HG03378 (cell line): ENCODE measurements at regions not wholly inside any gene's neighbourhood (a gene's known extent, or its start where the extent isn't known, plus 50 kb on each side); places are given as distances from the start of the nearest gene placed in this dataset.

Source experiments
- ATAC-seq: cut with Tn5 transposase; IDR thresholded peaks from one replicate; pipeline ENCODE4 v1.9.1; 2021; ENCODE audit warnings: mild to moderate bottlenecking, moderate library complexity; ENCODE audit not compliant: unreplicated experiment

DNA sequence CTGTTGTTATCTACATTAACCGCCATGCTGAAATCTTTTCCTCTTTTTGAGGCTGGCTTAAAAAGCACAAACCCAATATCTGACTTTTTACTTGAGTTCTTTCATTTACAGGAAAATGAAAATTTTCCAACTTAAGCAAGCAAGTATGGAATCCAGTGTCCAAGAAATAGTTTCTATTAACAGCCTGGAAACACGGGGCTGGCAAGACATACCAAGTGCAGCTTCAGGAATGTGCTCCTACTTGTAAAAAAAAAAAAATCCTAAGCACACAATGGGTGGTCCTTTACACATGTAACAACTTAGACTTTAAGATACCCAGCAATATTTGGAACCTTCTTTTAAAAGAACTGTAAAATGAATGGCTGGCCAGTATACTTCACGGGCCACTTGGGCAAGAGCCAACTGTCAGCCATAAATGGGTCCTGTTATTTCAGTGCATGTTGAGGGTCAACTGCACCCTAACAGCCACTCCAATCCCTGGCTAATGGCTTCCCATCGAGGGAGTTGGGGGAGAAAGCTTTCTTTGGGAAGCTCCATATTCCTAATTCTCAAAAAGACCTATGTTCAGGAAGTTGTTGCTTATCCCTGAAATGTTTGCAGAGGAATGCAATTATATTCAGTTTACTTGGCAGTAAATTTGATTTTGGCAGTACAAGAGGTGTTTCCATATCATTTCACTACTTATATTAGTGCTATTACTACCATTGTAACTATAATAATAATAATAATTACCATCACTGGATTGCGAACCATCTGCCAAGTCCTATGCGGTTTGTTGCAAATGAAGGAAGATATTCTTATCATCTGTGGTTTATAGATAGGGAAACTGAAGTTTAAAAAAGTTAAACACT, 236.4 kb upstream of the TMEM72 start:
- no peak for ATAC-seq

DNA sequence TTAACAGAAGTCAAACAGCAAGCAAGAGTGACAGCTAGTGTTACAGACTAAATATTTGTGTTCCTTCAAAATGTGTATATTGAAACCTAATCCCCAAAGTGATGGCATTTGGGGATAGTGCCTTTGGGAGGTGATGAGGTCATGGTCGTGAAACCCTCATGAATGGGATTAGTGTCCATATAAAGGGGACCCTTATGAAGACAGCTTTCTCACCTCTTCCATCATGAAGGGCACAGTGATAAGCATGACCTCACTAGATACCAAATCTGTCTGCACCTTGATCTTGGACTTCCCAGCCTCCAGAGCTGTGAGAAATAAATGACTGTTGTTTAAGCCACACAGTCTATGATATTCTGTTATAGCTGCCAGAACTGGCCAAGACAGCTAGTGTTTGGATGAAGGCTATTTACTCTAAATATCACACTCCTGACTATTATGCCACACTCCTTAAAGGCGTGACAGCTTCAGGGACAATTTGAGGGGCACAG, 235.7 kb upstream of the TMEM72 start:
- ATAC-seq, result no peak

DNA sequence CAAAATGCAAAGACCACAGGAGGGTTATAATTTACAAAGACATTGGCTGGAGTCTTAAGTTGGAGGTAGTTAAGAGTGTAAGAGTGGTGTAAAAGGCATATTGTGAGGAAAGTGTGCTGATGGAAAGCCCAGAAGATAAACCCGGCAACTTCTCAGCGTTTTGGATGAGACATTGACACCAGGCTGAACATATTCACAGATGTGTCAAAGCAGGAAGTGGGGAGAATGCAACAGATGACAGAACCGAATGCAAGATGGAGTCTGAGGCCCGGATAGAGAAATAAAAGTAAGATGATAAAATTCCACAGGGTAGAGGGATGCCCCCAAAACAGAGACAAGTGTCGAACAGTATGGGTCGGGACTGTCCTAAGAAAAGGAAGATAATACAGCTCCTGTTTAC, 230.4 kb upstream of the TMEM72 start:
- no peak for ATAC-seq

DNA sequence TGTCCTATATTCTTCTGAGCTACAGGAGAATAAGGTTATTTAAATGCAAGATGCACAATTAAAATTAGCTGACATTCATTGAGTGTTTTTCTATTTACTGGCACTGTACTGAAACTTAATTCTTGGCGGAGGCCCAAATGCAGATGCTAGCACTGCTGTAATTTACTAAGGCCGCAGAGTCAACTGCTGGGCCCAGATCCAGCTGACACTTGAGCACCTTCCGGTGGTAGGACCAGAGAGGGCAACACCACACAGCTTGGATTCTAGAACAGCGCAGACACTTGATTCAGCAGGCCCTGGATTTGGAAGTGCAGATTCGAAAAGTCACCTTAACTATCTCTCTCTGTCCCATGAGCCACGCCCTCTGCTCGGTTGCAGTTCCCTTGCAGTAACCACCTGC, 228.6 kb upstream of the TMEM72 start:
- ATAC-seq, result no peak

DNA sequence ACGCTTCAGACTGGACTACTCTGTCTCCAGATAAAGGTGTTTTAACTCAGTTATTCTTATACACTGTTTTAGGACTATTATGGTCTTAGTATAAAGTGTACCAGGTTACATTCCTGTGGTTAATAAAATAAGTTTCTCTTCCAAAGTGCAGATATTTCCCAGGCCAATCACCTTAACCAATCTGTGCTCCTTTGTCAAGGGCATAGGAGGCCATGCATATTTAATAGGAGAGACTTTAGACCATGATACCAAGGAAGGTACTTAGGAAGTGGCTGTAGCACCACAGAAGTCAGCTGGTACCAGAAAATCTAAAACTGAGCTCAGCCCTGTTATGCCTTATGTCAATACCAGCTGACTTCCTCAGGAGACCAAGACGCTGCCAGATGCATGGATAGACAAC, 226.5 kb upstream of the TMEM72 start:
- ATAC-seq, result no peak

DNA sequence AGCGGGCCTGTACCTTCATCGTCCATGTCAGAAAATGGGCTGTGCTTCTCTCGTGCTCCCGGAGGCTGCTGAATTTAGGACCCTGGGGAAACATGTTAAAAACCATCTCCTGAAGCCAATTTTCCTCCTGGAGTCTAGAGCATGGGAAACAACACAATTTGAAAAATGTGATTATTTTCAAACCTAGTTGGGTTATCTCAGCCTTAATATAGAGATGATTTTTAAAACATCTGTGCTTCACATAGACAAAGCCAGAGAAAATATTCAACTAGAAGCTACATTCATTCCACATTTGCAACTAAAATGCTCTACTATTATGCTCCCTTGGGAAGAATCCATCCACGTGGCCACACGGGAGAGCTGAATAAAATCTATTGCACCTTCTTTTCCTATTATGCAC, 225.9 kb upstream of the TMEM72 start:
- no peak for ATAC-seq

DNA sequence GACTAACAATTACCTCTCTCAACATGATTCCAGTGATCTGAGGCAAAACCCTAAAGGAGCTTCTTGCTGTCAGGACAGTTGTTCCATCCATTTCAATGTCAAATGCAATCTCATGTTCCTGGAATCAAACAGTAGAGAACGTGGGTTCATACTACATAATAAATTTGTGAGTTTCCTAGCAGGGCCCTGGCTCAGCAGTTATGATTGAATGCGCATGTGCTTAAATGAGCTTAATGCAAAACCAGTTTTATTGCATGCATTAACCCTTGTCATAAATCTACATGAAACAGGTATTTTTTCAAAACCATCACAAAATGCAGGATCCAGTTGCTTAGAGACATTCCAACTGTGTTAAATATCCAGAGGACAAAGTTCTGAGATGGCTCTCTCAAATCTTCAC, 225.4 kb upstream of the TMEM72 start:
- no peak for ATAC-seq

DNA sequence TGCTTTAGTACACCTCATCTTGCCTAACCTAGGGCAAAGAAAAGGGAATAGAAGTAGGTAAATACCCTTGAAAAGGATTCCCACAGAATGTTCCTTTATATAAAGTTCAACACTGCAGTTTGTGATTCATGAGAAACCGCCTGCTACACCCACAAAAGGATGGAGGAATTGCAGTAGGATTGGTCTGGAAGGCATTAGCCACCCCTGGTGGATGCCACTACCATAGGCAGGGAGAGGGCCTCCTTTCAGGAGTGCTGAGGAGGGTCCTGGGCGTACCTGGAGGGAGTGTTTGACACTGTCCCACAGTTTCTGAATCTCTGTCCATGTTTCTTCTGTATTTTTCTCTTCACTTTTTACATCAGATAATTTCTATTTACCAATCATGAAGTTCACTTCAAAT, 221.8 kb upstream of the TMEM72 start:
- no peak for ATAC-seq

DNA sequence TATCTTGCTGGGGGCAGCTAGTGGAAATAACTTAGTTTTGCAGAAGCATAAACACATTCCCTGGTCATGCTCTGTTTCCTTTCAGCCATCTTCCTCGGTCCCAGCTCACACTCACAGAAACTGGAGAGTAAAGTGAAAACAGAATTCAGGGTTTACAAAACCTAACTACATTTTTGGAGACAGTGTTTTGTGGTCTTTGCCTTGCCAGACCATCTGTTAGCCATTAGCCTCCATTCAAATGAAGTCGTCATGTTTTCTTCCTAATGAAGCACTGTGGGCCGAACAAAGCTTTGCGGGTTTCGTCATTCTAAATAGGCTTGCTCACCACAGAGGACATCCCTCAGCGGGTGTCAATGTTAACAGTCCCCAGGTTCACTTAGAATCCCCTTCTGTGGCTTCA, 214.6 kb upstream of the TMEM72 start:
- no peak for ATAC-seq

DNA sequence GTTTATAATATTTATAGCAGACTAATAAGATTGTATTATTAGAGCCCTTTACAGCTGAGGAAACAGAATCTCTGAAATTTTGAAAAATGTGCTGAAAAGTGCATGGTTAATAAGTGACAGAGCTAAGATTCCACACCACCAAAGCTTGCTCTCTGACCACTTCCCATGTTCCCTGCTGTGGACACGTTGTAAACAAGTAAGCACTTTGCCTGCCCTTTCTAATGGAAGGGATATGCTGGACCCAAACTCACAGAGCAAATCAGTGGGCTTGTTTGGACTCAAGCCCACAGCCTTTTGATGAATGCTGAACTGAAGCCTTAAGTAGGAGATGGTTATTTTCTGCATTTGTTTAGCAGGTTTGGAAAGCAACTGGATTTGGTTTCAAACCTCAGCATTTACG, 214.0 kb upstream of the TMEM72 start:
- ATAC-seq, result no peak

DNA sequence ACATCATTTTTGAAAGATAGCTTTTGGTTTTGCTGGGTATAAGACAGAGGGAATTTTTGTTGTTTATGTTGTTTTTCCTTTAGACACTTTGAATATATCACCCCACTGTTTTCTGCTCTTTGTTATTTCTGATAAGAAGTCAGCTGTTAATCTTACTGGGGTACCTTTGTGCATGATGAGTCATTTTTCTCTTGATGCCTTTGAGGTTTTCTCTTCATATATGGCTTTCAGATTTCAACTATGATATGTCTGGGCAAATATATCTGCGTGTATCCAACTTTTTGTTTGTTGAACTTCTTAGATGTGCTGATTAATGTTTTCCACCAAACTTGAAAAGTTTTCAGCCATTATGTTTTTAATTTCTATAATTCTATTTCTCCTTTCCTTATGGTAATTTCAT, 208.6 kb upstream of the TMEM72 start:
- ATAC-seq, result no peak

DNA sequence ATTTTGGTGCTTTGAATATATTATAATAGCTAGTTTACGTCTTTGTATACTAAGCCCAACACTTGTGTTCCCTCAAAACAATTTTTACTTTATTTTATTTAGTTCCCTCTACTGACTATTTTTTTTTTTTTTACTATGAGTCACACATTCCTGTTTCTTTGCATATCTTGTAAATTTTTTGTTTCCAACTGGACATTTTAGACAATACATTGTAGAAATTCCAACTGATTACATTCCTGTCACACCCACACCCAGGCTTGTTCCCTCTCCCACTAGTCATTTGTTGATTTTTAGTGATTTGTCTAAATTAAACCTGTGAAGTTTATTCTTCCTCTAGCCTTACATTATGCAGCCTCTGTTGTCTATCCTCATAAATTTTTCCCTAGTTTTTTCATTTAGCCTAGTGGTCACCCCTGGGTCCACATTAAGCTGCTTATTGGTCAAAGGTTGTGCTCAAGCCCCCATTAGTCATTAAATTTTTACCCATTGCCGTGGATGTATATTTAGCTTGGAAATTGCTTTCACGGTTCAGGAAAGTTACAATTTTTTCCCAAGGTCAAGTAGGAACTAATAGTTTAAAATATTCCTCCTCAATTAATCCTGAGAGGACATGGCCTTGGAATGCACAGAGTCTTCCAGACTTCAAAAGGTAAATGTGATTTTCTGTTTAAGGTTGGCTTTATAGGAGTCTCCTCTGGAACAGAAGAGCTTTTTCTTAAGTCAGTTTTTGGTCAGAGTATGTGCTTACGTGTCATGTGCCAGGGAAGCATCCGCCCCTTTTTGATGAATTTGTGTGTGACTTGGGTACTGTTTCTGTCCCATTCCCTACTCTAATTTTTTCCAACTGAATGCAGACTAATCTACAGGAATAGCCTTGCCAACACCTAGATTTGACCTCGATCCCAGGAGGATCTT, 207.6 kb upstream of the TMEM72 start:
- ATAC-seq, result no peak

DNA sequence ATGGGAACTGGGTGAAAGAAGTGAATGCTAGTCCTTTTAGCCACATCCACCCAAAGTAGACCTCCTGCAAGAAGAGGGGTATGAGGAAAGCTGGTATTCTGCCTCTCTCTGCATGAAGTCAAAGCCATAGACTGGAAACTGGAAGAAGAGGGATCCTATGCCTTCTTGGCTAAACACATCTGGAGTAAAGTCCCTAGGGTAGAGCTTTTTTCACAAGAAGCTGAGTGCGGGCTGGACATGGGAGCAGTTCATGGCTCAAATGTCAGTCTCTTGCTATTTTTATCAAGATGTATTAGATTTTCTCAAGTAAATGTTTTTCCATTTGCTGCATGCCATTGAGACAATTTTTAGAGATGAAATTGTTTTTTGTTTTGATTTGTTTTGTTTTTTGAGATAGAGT, 206.5 kb upstream of the TMEM72 start:
- no peak for ATAC-seq

DNA sequence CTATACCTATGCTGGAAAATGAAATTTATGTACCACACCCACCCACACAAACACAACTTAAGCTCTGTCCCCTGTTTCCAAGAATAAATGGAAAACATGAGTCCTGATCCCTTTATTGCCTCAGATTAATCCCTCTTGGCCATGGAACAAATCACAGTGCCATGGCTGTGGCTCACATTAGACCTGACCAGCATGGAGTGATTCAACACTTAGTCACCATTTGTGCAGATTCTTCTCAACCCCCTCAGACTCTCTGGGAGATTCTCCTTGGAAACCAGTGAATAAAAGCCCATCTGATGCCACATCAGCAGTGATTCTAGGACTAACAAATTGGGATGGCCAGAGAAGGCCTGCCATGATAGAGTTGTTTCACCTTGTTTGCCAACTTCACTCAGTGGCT, 204.4 kb upstream of the TMEM72 start:
- no peak for ATAC-seq

DNA sequence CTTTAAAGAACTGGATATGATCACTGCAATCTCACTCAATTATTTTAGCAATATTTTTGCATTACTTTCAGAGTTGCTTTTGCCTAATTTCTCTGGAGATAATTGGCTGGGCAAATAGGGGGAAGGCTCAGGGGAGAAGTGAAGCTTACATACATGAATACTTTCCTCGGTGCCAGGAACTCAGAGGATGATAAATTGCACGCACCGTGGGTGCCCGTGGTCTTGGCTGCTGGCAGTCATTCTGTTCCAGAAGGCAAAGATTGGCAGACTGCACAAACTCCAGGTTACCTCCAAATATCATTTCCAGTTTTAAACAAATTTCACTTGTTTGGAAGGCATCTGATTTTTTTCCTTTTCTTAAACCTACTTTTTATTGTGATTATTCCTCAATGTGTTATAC, 197.8 kb upstream of the TMEM72 start:
- ATAC-seq, result no peak

DNA sequence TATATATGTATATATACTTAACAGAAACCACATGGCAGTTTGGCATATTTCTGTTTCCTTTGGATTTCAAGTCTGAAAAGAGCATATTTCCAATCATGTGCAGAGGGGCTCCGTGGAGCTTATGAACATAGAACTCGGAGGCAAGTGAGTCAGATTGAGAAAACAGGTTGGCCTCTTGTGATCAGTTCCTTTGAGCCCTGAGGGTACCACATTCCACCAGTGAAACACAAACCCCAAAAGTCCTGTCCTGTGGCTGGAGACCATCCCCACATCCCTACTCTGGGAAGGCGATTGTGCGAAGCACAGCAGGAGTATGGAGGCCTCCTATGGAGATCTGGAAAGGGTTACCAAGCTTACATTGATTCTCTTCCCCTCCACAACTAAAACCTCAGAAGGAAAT, 196.7 kb upstream of the TMEM72 start:
- no peak for ATAC-seq

DNA sequence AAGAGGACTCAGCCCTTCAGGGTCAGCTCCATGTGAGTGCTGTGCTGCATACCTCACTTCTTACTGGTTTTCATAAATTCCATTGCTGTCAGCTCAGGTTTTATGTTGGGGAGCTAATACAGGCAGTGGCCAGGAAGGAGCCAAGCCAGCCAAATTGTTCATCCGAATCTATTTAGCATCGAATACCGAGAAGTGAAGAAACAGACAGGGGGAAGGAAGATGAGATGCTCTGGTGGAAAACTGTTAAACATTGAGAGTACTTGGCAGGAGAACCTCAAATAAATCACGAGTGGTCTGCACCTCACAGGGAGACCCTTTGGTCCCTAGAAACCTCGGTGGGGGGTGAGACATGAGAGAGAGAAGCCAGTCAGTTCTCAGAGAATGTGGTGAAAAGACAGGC, 196.0 kb upstream of the TMEM72 start:
- ATAC-seq, result no peak

DNA sequence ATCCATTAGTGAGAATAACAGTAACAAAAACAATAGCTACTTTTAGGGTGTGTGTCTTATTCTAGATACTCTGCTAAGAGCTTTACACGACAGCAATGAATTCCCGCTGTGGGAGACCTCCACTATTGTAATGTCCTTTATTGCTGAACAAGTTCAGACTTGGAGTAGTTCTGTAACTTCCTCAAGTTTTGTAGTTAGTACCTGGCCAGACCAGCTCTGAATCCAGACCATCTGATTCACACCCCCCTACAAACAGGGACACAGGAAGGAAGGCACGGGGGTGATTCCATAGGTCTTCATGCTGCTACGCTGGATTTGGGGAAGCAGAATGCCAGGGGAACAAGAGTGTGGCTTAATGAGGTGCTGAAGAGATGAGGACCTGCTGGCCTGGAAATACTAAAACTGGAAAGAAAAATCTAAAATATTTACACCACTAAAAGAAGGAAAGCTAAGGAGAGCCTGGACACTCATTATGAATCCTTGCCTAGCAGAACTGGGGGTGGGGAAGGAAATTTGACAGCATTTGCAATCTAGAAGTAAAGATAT, 194.6 kb upstream of the TMEM72 start:
- no peak for ATAC-seq

DNA sequence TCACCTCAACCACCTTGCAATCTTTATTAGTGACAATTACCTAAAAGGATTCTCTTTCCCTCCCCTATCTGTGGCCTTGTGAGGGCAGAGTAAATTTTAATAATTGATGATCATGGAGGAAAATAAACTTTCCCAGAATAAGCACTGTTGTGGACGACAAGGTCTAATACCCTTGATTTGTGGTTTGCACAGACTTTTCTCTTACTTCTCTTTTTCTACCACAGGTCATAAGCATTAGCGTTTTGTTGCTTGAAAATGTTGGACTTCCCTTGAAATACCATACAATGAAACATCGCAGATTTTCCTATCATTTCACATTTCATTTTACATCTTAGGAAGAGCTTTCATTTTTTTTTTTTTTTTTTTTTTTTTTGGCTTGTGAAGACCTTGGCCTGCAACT, 188.1 kb upstream of the TMEM72 start:
- peak; percentile 33 for ATAC-seq

DNA sequence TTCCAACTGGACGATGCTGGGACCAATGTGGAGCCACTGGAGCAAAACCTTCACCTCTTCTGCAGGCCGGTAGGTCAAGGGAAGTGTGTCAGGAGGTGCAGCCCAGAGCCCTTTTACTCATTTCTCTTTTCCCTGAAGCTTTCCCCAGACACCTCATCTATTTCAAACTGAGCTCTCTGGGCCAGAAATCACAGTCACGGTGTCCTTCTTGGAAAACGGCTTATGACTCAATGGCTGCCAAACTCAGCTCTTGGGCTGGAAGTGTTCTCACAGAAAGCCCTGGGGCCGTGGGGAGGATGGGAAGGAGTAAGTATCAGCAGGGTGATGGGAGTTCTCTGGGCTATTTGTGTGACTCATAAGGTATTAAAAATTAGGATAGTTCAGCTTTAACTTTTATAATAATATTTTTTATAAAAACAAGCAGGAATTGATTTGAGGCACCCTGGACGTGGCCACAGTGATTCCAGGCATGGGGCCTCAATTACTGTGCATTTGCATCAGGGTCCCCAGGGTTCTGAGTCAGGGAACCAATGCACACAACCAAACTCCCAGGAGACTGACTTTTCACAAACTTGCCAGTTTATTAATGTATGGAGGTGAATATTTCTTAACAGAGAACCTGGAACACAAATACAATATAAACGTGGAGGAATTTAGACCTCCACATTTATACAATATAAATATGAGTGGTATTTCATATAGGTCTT, 187.4 kb upstream of the TMEM72 start:
- ATAC-seq, result no peak
